ENCODE measurements at regions not wholly inside any gene's neighbourhood (a gene's known extent, or its start where the extent isn't known, plus 50 kb on each side); places are given as distances from the start of the nearest gene placed in this dataset.
"Not testable (repeated sequence)": the region's sequence is repeated elsewhere in the genome, so short reads cannot be mapped to it uniquely, and the experiment has no call there.

GRCh38 chr1:187641463-187641862 lies 812.7 kb downstream of the PLA2G4A start:
- no peak for DNase-seq

GRCh38 chr1:187641907-187642306 lies 813.2 kb downstream of the PLA2G4A start:
- no peak for DNase-seq

GRCh38 chr1:187645651-187646050 lies 816.9 kb downstream of the PLA2G4A start:
- DNase-seq = no peak

- DNase-seq = no peak
These were observed 817.9 kb downstream of the PLA2G4A start for GRCh38 chr1:187646536-187647107.

- no peak for DNase-seq
These were observed 819.3 kb downstream of the PLA2G4A start for GRCh38 chr1:187648091-187648490.

GRCh38 chr1:187654635-187655034 lies 825.9 kb downstream of the PLA2G4A start:
- no peak for DNase-seq

GRCh38 chr1:187655104-187655503 lies 826.4 kb downstream of the PLA2G4A start:
- no peak for DNase-seq

- no peak for DNase-seq
These were observed 836.7 kb downstream of the PLA2G4A start for GRCh38 chr1:187665483-187665882.

GRCh38 chr1:187680823-187681222 lies 852.1 kb downstream of the PLA2G4A start:
- DNase-seq = no peak

GRCh38 chr1:187682112-187682511 lies 853.4 kb downstream of the PLA2G4A start:
- DNase-seq = no peak

GRCh38 chr1:187685333-187685732 lies 856.6 kb downstream of the PLA2G4A start:
- no peak for DNase-seq

- no peak for DNase-seq
These were observed 860.4 kb downstream of the PLA2G4A start for GRCh38 chr1:187689129-187689528.

GRCh38 chr1:187691439-187691838 lies 862.7 kb downstream of the PLA2G4A start:
- no peak for DNase-seq

GRCh38 chr1:187692799-187693198 lies 864.0 kb downstream of the PLA2G4A start:
- DNase-seq = no peak

- peak; percentile 17 for DNase-seq
These were observed 867.3 kb downstream of the PLA2G4A start for GRCh38 chr1:187696073-187696472.

- not testable (repeated sequence) for DNase-seq
These were observed 874.7 kb downstream of the PLA2G4A start for GRCh38 chr1:187703138-187704130.

- DNase-seq = no peak
These were observed 885.7 kb downstream of the PLA2G4A start for GRCh38 chr1:187714470-187714869.

GRCh38 chr1:187715483-187715882 lies 886.7 kb downstream of the PLA2G4A start:
- DNase-seq = no peak

GRCh38 chr1:187716160-187716559 lies 887.4 kb downstream of the PLA2G4A start:
- DNase-seq = no peak

GRCh38 chr1:187718527-187718926 lies 889.8 kb downstream of the PLA2G4A start:
- DNase-seq = no peak

GRCh38 chr1:187721216-187721615 lies 892.5 kb downstream of the PLA2G4A start:
- DNase-seq = no peak

- no peak for DNase-seq
These were observed 896.5 kb downstream of the PLA2G4A start for GRCh38 chr1:187725216-187725615.

- DNase-seq = no peak
These were observed 904.5 kb downstream of the PLA2G4A start for GRCh38 chr1:187733232-187733631.

- DNase-seq = no peak
These were observed 905.7 kb downstream of the PLA2G4A start for GRCh38 chr1:187734427-187734826.

All from NCI-H2081 treated with DMSO at 0.1 percent for 48 hours (cell line).